Stomach smooth muscle (tissue), 2 donors: ENCODE measurements at regions not wholly inside any gene's neighbourhood (a gene's known extent, or its start where the extent isn't known, plus 50 kb on each side); places are given as distances from the start of the nearest gene placed in this dataset.

Source experiments
- H3K27ac ChIP-seq: one replicate; pipeline ENCODE4 v1.7.0; 2013; ENCODE audit warnings: mild to moderate bottlenecking, low read length, inconsistent platforms
- H3K27me3 ChIP-seq, 2 donors: one replicate each; pipeline ENCODE4 v1.7.0; 2013; ENCODE audit warnings: low read length in 2 of 2; ENCODE audit not compliant: insufficient read depth in 2 of 2, control insufficient read depth in 1 of 2
- H3K36me3 ChIP-seq, 2 donors: one replicate each; pipeline ENCODE4 v1.7.0; 2013; ENCODE audit warnings: low read length in 2 of 2; ENCODE audit not compliant: control insufficient read depth in 2 of 2, insufficient read depth in 2 of 2
- H3K4me1 ChIP-seq: one replicate; pipeline ENCODE4 v1.7.0; 2013; ENCODE audit warnings: low read length; ENCODE audit not compliant: control insufficient read depth, insufficient read depth
- H3K4me3 ChIP-seq, 2 donors: one replicate each; pipeline ENCODE4 v1.7.0; 2013; ENCODE audit warnings: low read length in 2 of 2
- H3K9ac ChIP-seq, 2 donors: one replicate each; pipeline ENCODE4 v1.7.0; 2013; ENCODE audit warnings: low read length in 2 of 2, mild to moderate bottlenecking in 1 of 2
- H3K9me3 ChIP-seq, 2 donors: one replicate each; pipeline ENCODE4 v1.7.0; 2013; ENCODE audit warnings: low read length in 2 of 2; ENCODE audit not compliant: control insufficient read depth in 2 of 2
- donor health status: healthy.
- donor health status: Pancreatic carcinoma.

DNA sequence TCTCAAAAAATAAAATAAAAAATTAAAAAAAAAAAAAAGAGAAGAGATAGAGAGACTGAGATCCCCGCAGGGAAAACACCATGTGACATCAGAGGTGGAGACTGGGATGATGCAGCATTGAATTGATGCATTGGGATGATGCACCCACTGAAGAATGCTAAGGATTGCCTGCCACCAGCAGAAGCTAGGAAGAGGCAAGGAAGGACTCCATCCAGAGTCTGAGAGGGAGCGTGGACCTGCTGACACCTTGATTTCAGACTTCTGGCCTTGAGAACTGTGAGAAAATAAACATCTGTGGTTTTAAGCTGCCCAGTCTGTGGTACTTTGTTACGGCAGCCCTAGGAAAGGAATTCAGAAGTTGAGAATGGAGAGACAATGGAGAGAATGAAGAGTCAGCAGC is 89.8 kb upstream of the PRPS1L1 start:
- H3K4me3 ChIP-seq: no peak overlapping the region
- no peaks in the 10 kb centered on the region for H3K4me1 ChIP-seq
- no peak overlapping the region for H3K27ac ChIP-seq
- no peaks in the 10 kb centered on the region for H3K27me3 ChIP-seq
- no peak overlapping the region for H3K9ac ChIP-seq
- no peaks in the 10 kb centered on the region for H3K36me3 ChIP-seq
- no peaks in the 10 kb centered on the region for H3K9me3 ChIP-seq

DNA sequence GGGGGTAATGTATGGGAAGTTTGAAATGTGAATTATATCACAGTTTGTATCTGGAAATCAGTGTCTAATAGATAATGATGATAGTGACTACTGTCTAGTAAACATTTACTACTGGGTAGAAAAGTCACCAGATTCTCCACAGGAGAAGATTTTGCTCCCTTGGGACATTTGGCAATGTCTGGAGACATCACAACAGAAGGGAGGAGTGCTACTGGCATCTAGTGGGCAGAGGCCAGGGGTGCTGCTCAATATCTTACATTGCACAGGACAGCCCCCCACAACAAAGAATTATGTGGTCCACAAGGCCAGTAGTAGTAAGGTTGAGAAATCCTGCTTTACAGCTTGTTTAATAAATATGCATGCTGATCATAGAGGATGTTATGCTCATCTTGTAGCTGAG is 92.3 kb upstream of the PRPS1L1 start:
- no peaks in the 10 kb centered on the region for H3K36me3 ChIP-seq
- H3K9ac ChIP-seq: no peak overlapping the region
- H3K4me3 ChIP-seq: no peak overlapping the region
- H3K9me3 ChIP-seq: no peaks in the 10 kb centered on the region
- H3K4me1 ChIP-seq: no peaks in the 10 kb centered on the region
- H3K27me3 ChIP-seq: no peaks in the 10 kb centered on the region
- no peak overlapping the region for H3K27ac ChIP-seq

GRCh38 chr7:18123508-18124239 is 96.0 kb upstream of the PRPS1L1 start:
- H3K4me3 ChIP-seq: no peak overlapping the region
- no peaks in the 10 kb centered on the region for H3K36me3 ChIP-seq
- H3K4me1 ChIP-seq: no peaks in the 10 kb centered on the region
- H3K9me3 ChIP-seq: no peaks in the 10 kb centered on the region
- no peaks in the 10 kb centered on the region for H3K27me3 ChIP-seq
- no peak overlapping the region for H3K9ac ChIP-seq
- no peak overlapping the region for H3K27ac ChIP-seq

DNA sequence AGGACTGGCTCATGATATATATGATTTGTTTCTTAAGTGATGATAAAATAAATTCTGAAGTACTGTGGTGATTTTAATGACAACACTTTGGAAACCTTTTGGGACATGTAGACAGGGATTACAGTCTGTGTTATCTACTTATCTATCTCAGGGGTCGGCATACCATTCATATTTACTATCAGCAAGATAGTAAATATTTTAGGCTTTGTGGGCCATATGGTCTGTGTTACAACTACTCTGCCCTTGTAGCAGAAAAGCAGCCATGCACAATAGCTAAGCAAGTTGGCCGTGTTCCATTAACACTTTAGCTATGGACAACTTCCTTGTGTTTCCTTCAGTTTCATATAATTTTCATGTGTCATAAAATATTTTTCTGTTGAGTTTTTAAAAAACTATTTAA is 97.8 kb upstream of the PRPS1L1 start:
- Histone ChIP-seq H3K27me3 (no peaks in the 10 kb centered on the region), H3K4me3 (no peak overlapping the region), H3K9ac (no peak overlapping the region), H3K9me3 (no peaks in the 10 kb centered on the region), H3K27ac (no peak overlapping the region), H3K36me3 (no peaks in the 10 kb centered on the region), H3K4me1 (no peaks in the 10 kb centered on the region)

- Histone ChIP-seq H3K9ac (no peak overlapping the region), H3K4me1 (no peaks in the 10 kb centered on the region), H3K27me3 (no peaks in the 10 kb centered on the region), H3K4me3 (no peak overlapping the region), H3K9me3 (no peaks in the 10 kb centered on the region), H3K36me3 (no peaks in the 10 kb centered on the region), H3K27ac (no peak overlapping the region)
These were observed 98.6 kb upstream of the PRPS1L1 start for GRCh38 chr7:18126281-18126680.

DNA sequence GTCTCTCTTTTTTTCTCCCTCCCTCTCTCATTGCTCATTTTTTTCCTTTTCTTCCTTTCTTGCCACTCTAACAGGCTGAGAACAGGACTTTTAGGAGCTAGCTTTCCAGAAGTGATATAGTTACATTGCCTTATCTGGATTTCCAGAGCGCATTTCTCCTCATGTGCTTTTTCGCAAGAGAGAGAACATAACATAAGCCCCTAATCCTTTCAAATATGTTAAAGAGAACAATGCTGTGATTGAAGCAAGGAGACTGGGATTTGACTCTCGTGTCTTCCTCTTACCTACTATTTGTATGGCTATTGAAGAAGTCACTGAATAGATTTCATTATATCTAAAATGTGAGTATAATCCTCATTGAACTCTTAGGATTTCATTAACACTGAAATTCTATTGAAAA is 101.2 kb upstream of the PRPS1L1 start:
- Histone ChIP-seq H3K27me3 (no peaks in the 10 kb centered on the region), H3K9ac (no peak overlapping the region), H3K4me3 (no peak overlapping the region), H3K27ac (no peak overlapping the region), H3K4me1 (no peaks in the 10 kb centered on the region), H3K36me3 (no peaks in the 10 kb centered on the region), H3K9me3 (no peaks in the 10 kb centered on the region)

GRCh38 chr7:18132811-18133210 is 105.2 kb upstream of the PRPS1L1 start:
- Histone ChIP-seq H3K9me3 (no peaks in the 10 kb centered on the region), H3K27ac (no peak overlapping the region)

DNA sequence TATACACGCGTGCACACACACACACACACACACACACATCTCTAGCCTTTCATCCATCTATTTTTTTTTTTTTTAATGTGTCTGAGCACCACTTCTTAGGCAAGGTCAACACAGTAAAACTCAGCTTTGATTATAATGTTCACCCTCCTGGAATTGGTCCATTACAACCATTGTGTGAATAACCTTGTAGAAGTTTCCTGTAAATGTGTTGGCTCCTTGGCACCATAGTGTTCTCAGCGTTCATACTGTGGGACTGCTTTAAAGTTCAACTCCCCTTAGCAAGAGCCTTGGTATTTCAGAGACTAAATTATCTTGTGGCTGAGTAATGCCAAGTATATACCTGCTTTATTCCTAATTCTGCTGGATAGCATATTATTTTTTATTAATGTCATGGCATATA is 106.3 kb upstream of the PRPS1L1 start:
- H3K36me3 ChIP-seq: no peaks in the 10 kb centered on the region
- H3K9ac ChIP-seq: no peak overlapping the region
- no peak overlapping the region for H3K27ac ChIP-seq

More at GRCh38 chr7:18132811-18133210, 105.2 kb upstream of the PRPS1L1 start:
- Histone ChIP-seq H3K27me3 (no peaks in the 10 kb centered on the region), H3K9ac (no peak overlapping the region), H3K4me1 (no peaks in the 10 kb centered on the region), H3K4me3 (no peak overlapping the region), H3K36me3 (no peaks in the 10 kb centered on the region)

DNA sequence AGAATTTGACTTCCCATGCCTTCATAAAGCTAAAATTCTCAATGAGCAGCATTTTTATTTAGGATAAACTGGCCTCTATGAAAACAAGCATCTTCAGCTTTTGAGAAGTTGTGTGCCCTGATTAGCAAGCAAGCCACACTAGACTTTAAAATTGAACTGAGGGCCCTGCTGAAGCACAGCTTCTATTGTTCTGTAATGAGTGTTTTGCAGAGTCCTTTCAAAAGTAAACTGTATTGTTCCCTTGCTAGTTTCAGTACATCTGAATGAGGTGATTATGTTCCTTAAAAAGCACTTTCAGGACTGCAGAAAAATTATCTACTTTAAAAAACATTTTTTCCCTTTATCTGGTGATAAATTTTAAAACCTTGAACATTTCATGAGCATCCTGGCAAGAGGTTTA is 113.3 kb upstream of the PRPS1L1 start:
- H3K4me3 ChIP-seq: no peak overlapping the region
- H3K9ac ChIP-seq: no peak overlapping the region
- no peak overlapping the region for H3K27ac ChIP-seq
- no peaks in the 10 kb centered on the region for H3K36me3 ChIP-seq
- no peaks in the 10 kb centered on the region for H3K4me1 ChIP-seq
- H3K27me3 ChIP-seq: no peaks in the 10 kb centered on the region
- H3K9me3 ChIP-seq: no peaks in the 10 kb centered on the region

More for the DNA sequence above, 106.3 kb upstream of the PRPS1L1 start:
- no peaks in the 10 kb centered on the region for H3K27me3 ChIP-seq
- H3K4me3 ChIP-seq: no peak overlapping the region
- no peaks in the 10 kb centered on the region for H3K9me3 ChIP-seq
- H3K4me1 ChIP-seq: no peaks in the 10 kb centered on the region

GRCh38 chr7:18144166-18144565 is 116.5 kb upstream of the PRPS1L1 start:
- H3K27ac ChIP-seq: no peak overlapping the region
- H3K36me3 ChIP-seq: no peaks in the 10 kb centered on the region
- no peaks in the 10 kb centered on the region for H3K27me3 ChIP-seq
- H3K9me3 ChIP-seq: no peaks in the 10 kb centered on the region
- H3K4me3 ChIP-seq: no peak overlapping the region
- no peaks in the 10 kb centered on the region for H3K4me1 ChIP-seq
- H3K9ac ChIP-seq: no peak overlapping the region

GRCh38 chr7:18145160-18145559 is 117.5 kb upstream of the PRPS1L1 start:
- Histone ChIP-seq H3K4me1 (no peaks in the 10 kb centered on the region), H3K9me3 (no peaks in the 10 kb centered on the region), H3K36me3 (no peaks in the 10 kb centered on the region), H3K4me3 (no peak overlapping the region), H3K27ac (no peak overlapping the region), H3K27me3 (no peaks in the 10 kb centered on the region), H3K9ac (no peak overlapping the region)
